ENCODE measurements at regions not wholly inside any gene's neighbourhood (a gene's known extent, or its start where the extent isn't known, plus 50 kb on each side); places are given as distances from the start of the nearest gene placed in this dataset.
"Not testable (repeated sequence)": the region's sequence is repeated elsewhere in the genome, so short reads cannot be mapped to it uniquely, and the experiment has no call there.

DNA sequence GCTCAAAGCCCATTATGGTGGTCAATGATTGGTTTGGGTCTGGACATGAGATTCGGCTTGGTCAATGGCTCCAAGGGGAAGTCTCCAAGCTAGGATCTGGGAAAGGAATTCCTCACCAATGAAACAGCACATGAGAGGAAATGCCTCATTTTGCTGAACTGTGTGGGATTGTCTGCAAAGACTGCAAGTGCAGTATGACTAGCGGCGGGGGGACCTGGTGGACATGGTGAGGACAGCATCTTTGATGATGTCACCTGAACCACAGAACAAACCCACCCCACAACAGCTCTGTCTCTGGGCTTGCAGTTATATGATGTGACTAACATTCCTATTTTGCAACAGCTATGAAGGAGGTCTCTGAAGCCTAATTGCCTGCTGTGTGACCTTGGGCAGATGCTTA lies 50.6 kb upstream of the NKD1 start:
- DNase-seq, result peak in 3 of 42 donors; percentile 18 to 28 (median 25)
- intact Hi-C loops (cut with DNase I), result no loop called here

DNA sequence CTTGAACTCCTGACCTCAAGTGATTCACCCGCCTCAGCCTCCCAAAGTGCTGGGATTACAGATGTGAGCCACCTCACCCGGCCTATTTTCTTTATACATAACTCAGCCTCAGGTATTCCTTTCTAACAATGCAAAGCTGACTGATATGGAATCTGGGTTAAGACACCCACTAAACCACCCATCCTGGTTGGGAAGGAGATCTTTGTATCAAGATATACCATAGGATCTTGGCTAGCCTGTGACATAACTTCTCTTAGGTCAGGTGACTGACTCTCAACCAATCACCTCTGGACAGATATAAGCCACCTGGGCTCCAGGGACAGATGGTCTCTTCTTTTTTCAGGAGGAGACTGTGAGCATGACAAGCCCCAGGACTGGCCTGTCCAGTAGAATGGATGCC lies 51.2 kb upstream of the NKD1 start:
- intact Hi-C loops (cut with DNase I), result no loop called here
- DNase-seq, result peak in 1 of 42 donors; percentile 19

DNA sequence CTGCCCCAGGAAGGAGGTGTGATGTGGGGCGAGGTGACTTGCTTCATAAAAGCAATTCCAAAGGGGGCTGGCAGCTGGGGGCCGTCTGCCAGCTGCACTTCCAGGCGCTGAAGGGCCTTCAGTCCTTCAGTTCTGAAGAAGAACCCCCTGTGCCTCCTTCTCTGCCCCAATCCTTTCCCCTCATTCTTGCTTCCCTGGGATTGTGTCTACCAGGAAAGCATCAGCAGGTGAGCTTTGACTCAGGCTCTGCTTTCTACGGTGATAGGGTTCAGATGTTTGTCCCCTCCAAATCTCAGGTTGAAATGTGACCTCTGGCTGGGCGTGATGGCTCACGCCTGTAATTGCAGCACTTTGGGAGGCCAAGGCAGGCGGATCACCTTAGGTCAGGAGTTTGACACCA lies 52.5 kb upstream of the NKD1 start:
- DNase-seq, result no peak
- intact Hi-C loops (cut with DNase I), result no loop called here

DNA sequence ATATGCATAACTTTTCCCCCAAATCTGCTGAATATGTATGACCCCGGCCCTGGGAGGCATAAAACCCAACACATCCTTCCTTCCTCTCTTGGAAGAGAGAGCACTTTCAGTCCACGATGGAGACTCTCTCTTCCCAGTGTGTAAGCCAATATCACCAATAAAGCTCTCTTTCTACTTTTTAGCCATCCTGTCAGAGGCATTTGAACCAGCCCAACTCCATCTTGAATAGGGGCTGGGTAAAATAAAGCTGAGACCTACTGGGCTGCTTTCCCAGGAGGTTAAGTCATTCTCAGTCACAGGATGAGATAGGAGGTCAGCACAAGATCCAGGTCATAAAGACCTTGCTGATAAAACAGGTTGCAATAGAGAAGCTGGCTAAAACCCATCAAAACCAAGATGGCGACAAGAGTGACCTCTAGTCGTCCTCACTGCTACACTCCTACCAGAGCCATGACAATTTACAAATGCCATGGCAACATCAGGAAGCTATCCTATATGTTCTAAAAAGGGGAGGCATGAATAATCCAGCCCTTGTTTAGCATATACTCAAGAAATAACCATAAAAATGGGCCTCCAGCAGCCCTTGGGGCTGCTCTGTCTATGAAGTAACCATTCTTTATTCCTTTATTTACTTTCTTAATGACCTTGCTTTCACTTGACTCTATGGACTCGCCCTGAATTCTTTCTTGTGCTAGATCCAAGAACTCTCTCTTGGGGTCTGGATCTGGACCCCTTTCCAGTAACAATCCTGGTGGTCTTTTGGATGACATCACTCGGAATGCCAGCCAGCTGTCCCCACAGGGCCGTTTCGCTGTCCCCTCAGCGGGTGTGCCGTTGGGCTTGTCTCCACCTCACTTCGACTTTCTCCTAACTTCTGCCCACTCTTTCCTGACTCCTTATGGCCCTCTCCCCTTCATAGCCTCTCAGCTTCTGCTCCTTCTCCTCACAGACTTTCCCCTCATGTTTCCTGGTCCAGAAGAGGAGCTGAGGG lies 53.4 kb upstream of the NKD1 start:
- intact Hi-C loops (cut with DNase I), result no loop called here
- DNase-seq, result no peak

DNA sequence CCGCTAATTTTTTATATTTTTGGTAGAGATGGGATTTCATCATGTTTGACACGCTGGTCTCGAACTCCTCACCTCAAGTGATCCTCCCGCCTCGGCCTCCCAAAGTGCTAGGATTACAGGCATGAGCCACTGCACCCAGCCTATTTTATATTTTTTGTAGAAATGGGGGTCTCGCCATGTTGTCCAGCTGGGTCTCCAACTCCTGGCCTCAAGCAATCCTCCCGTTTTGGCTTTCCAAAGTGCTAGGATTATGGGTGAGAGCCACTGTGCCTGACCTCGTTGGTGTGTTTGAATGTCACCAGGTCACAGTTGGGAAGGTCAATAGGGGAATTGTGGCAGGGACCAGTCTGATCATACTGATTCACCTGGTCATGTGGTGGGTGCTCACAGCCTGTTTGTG lies 56.7 kb upstream of the NKD1 start:
- peak in 1 of 42 donors; percentile 25 for DNase-seq
- intact Hi-C loops (cut with DNase I), result no loop called here

DNA sequence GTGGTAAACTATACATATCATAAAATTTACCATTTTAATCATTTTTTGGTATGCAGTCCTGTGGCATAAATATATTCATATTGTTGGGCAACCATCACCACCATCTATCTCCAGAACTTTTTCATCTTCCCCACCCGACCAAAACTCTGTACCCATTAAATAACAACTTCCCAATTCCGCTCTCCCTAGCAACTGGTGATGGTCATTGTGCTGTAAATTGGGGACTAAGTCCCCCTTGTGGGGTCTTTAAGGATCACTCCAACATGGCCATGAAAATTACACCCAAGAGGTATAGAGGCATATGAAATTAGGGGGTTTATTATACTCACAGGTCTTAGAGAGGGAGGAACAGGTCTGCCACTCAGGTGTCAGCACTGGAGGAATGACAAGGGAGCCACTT lies 57.4 kb upstream of the NKD1 start:
- intact Hi-C loops (cut with DNase I), result no loop called here
- DNase-seq, result peak in 1 of 42 donors; percentile 9

DNA sequence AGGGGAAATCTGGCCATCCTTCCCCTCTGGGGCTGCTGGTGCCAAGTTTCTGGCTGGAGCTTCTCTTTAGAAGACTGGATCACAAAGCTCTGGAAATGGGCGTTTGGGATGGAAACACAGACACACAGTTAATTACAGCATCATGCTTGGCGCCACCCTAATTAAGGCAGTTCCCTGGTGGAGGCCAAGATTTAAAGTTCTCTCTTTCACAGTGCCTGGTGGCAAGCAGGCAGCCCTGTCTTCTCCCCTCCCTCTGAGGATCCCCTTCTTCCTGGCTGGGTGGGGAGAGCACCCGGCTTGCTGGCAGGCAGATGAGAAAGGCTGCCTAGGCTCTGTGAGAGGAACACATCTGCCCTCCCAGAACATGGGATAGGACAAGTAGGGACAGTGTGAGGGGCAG lies 59.0 kb upstream of the NKD1 start:
- DNase-seq, result no peak
- intact Hi-C loops (cut with DNase I), result no loop called here

DNA sequence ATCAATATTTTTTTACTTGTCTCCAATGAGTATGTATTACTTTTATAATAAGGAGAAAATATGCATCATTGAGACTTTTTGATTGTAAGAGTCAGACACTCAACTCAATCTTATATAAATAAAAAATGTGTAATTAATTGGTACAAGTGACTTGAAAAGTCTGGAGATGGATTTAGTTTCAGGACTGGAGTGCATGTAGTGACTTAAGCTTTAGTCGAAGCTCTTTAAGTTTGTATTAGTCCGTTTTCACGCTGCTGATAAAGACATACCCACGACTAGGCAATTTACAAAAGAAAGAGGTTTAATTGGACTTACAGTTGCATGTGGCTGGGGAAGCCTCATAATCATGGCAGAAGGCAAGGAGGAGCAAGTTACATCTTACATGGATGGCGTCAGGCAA lies 60.7 kb upstream of the NKD1 start:
- intact Hi-C loops (cut with DNase I), result no loop called here
- DNase-seq, result no peak

DNA sequence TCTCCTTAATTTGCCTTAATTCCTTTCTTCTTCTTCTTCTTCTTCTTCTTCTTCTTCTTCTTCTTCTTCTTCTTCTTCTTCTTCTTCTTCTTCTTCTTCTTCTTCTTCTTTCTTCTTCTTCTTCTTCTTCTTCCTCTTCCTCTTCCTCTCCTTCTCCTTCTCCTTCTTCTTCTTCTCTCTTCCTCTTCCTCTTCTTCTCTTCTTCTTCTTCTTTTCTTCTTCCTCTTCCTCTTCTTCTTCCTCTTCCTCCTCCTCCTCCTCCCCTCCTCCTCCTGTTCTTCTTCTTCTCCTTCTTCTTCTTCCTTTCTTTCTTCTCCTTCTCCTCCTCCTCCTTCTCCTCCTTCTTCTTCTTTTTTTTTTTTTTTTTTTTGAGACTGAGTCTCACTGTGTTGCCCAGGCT lies 62.0 kb upstream of the NKD1 start:
- DNase-seq; intact Hi-C loops (cut with DNase I): not testable (repeated sequence)

DNA sequence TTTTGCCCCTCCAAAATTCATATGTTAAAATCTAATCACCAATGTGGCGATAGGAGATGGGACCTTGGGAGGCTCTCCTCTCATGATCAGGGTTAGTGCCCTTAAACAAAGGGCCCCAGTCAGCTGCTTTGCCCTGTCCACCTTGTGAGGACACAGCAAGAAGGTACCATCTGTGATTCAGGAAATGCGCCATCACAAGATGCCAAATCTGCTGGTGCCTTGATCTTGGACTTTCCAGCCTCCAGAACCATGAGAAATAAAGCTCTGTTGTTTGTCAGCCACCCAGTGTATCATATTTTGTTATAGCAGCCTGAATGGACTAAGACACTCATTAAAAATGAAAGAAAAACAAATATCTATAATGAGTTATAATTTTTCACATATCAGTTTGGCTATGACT lies 63.0 kb upstream of the NKD1 start:
- intact Hi-C loops (cut with DNase I), result no loop called here
- no peak for DNase-seq

DNA sequence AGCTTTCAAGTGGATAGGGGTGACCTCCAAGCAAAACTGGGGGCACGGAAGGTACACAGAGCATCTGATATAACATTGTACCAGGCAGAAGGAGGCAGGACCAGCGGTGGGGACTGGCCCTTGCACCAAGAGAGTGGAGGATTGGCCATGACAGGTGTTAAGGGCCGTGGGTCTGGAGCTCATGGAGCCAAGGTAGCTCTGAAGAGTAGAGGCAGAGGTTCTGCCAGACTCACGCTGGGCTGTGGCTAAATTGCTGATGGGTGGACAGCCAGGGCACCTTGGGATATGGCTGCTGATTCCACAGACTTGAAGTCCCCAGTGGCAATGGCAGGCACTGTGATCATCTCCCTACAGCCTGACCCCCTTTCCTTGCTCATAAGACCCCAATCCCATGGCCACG lies 65.9 kb upstream of the NKD1 start:
- no peak for DNase-seq
- intact Hi-C loops (cut with DNase I), result no loop called here

DNA sequence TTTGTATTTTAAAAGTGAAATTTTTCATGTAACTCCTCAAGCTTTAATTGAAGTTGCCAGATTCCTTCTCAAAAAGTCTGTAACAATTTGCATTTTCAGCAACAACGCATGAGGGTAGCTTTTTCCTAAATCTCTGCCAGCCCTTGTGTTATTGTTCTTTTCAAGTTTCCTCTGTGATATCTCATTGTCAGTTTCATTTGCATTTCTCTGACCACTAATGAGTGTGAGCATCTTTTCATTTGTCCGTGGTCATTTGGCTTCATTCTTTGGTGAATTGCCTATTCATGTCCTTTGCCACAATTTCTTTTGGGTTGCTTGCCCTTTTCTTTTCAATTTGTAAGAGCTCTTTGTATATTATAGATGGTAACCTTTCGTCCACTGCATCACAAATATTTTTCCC lies 68.0 kb upstream of the NKD1 start:
- peak in 2 of 42 donors; percentile 35 to 70 for DNase-seq
- intact Hi-C loops (cut with DNase I), result no loop called here

DNA sequence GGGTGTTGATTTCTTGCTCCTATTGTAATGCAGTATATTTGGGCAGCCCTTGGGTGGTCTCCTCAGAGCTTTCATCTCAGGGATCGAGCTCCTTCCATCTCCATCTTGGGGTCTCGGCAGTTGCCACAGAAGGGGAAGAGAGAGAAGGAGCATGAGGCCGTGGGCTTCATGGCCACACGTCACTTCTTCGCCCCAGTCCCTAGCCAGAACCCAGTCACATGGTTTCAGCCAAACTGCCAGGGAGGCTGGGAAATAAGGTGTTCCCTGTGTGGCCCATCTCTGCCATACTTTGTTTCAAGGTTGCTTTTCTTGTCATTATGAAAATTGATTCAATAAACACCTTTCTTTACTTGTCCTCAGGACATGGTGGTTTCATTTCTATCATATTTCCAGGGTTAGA lies 68.4 kb upstream of the NKD1 start:
- intact Hi-C loops (cut with DNase I), result no loop called here
- DNase-seq, result peak in 1 of 42 donors; percentile 10

DNA sequence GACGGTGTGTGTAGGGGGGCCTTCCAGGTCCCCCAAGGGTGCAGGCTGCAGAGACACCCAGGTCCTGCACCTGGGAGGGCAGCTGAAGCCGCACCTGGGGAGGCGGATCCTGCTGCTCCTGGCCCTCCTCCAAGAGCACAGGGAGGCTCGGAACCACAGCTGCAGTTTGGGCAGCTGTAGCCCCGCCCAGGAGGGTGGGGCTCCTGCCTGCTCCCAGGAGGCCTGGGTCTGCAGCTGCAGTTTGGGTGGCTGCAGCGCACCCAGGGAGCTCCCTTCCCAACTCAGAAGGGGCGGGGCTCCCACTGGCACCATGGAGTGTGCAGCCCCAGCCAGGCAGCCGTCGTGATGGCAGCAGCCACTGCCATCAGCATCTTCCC lies 69.4 kb upstream of the NKD1 start:
- peak in 1 of 42 donors; percentile 8 for DNase-seq
- intact Hi-C loops (cut with DNase I), result no loop called here

DNA sequence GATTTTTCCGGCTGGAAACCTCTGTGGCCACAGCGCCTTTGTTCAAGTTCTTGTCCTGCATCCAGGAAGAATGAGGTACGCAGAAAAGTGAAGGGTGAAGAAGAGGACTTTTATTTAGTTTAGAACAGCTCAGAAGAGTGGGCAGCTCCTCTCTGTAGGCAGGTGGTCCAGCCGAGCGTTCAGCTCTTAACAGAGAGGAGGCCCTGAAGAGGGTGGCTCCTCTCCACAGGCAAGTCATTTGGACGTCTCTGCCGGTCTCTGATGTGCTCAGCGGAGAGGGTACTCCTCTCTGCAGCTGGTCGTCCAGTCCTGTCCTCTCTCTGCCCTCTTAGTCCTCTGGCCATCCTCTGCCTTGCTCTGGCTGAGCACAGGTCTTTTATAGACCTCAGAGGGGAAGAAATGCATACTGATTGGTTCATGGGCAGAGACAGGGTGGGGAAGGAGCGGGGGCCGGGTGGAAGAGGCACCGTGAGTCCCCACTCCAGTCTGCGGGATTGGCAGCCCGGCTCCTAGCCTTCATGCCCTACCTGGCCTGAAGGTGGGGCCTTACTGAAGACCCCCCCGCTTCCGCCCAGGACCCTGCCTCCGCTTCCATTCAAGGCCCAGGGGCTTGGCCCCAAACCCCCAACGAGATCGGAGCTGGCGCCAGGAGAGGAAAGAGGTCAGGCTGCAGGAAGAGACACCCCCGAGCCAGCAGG lies 70.0 kb upstream of the NKD1 start:
- DNase-seq, result no peak
- intact Hi-C loops (cut with DNase I), result no loop called here

DNA sequence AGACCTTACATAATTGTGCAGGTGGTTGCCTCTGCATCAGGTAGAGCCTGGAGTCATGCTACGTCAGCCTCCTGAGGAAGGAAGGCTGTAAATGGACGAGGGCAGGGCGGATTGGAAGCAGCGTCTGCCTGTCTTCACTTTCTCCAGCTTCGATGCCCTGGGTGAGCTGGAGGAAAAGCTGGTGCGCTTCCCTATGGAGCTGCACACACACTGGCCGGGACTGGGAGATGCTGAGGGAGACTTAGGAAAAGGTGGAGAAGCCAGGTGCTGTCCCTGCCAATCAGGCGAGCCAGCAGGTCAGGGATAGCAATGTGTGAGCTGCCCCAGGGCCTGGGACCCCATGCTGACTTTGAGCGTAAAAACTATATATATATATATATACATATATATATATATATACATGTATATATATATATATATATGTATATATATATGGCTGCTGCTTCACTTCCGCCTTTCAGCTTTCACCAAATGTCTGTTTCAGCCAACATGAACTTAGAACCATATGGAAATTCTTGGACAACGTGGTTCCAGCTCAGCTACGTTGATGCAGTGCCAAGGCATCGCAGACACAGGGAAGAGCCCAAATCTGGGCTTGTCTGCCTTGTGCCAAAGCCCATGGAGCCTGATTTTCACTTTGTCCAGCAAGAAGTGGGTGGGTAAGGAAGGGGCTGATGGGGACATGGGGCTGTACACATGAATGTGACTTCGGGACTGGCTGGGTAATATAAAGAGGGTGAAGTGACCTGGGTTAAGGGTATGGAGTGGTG lies 71.5 kb upstream of the NKD1 start:
- DNase-seq, result peak in 1 of 42 donors; percentile 4
- intact Hi-C loops (cut with DNase I), result no loop called here

DNA sequence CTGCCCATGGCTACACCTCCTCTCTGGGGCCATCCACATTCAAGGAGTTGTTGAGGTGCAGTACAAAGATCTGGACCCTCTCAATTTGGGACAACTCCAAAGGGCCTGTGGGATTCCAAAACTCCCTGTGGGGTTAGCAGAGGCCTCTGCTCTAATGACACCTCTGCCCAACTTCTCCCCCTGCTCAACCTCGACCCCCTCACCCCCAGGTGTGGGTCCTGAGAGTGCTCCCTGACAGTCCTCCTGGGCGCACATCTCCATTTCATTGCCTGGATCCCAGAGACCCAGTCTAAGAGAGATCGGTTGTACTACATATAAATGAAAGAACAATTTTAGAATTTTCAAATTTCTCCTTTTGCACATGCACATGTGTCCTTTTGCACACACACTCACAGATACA lies 73.0 kb upstream of the NKD1 start:
- intact Hi-C loops (cut with DNase I), result no loop called here
- no peak for DNase-seq

DNA sequence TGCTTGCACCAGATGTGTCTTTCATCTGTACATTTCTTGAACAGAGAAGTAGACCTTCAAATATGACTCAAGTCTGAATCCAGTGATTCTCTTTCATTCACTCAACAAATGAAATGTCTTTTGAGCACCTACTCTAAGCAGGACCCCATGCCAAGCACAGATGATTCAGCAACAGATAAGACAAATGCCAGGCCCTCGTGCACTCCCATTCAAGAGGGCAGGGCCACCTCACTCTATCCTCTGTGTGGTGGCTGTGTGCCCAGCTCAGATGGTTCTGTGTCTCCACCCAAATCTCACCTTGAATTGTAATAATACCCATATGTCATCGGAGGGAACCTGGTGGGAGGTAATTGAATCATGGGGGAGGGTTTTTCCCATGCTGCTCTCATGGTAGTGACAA lies 74.1 kb upstream of the NKD1 start:
- peak in 1 of 42 donors; percentile 14 for DNase-seq
- intact Hi-C loops (cut with DNase I), result no loop called here

DNA sequence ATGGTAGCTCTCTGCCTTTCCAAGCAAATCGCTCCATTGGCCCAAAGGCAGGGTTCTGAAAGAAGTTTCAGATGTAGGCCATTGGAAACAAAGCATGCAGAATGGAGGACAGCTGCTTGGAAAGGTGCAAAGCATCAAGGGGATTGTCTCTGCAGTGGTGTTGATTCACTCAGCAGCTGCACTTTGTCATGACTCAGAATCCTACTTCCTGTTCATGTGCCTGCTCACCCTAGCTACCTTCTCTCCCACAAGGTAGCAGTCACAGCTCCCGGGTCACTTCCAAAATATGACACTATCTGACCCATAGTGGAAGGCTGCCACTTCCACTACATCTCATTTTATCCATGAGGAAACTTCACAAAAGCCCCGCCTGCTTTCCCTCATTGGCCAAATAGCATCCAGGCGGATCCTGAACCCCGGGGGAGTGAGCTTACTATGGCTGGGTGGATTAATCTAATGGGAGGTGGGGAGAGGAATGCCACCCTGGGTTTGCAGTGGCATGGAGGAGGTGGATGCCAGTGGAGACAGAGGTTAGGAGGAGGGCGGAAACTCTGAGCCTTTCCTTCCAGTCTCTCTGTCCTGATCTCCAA lies 74.7 kb upstream of the NKD1 start:
- intact Hi-C loops (cut with DNase I), result no loop called here
- no peak for DNase-seq

All from head of caudate nucleus (tissue), 42 donors.